Hematopoietic multipotent progenitor cell treated with erythropoietin and hydrocortisone succinate and interleukin-3 and kit ligand, for 6 days (in vitro differentiated cells): ENCODE measurements at regions not wholly inside any gene's neighbourhood (a gene's known extent, or its start where the extent isn't known, plus 50 kb on each side); places are given as distances from the start of the nearest gene placed in this dataset.

Experiments
- DNase-seq: peaks from one replicate; pipeline ENCODE4 v3.0.0-alpha.2; 2015

GRCh38 chr20:11437611-11438380 lies 479.9 kb upstream of the BTBD3 start:
- no peak for DNase-seq

- DNase-seq: no peak
Measured at GRCh38 chr20:11438412-11438811, 479.3 kb upstream of the BTBD3 start.

- no peak for DNase-seq
Measured at GRCh38 chr20:11443382-11444119, 474.1 kb upstream of the BTBD3 start.

GRCh38 chr20:11445161-11445560 lies 472.5 kb upstream of the BTBD3 start:
- no peak for DNase-seq

GRCh38 chr20:11445891-11446290 lies 471.8 kb upstream of the BTBD3 start:
- DNase-seq: no peak

- DNase-seq: no peak
Measured at GRCh38 chr20:11447371-11448100, 470.2 kb upstream of the BTBD3 start.

GRCh38 chr20:11448554-11448953 lies 469.1 kb upstream of the BTBD3 start:
- DNase-seq: no peak

GRCh38 chr20:11451793-11452291 lies 465.9 kb upstream of the BTBD3 start:
- DNase-seq: no peak

- peak; percentile 13 for DNase-seq
Measured at GRCh38 chr20:11452326-11452725, 465.4 kb upstream of the BTBD3 start.

- peak; percentile 59 for DNase-seq
Measured at GRCh38 chr20:11453430-11453829, 464.3 kb upstream of the BTBD3 start.

GRCh38 chr20:11454966-11455799 lies 462.5 kb upstream of the BTBD3 start:
- DNase-seq: no peak

- peak; percentile 7 for DNase-seq
Measured at GRCh38 chr20:11457488-11457887, 460.2 kb upstream of the BTBD3 start.

- peak; percentile 1 for DNase-seq
Measured at GRCh38 chr20:11459090-11459890, 458.4 kb upstream of the BTBD3 start.

GRCh38 chr20:11467436-11467835 lies 450.3 kb upstream of the BTBD3 start:
- no peak for DNase-seq

- no peak for DNase-seq
Measured at GRCh38 chr20:11468880-11469279, 448.8 kb upstream of the BTBD3 start.

- no peak for DNase-seq
Measured at GRCh38 chr20:11469795-11470435, 447.8 kb upstream of the BTBD3 start.

- no peak for DNase-seq
Measured at GRCh38 chr20:11473983-11474382, 443.7 kb upstream of the BTBD3 start.

- no peak for DNase-seq
Measured at GRCh38 chr20:11483697-11484096, 434.0 kb upstream of the BTBD3 start.

- no peak for DNase-seq
Measured at GRCh38 chr20:11484479-11484878, 433.2 kb upstream of the BTBD3 start.

- peak; percentile 56 for DNase-seq
Measured at GRCh38 chr20:11492386-11492785, 425.3 kb upstream of the BTBD3 start.

GRCh38 chr20:11492846-11493245 lies 424.8 kb upstream of the BTBD3 start:
- no peak for DNase-seq
